Stimulated activated CD4-positive, alpha-beta T cell treated with anti-CD3 and anti-CD28 coated beads, Interleukin-1b, Interleukin-23, amount 100 ng/mL, for 4 hours (primary cell): ENCODE measurements at regions not wholly inside any gene's neighbourhood (a gene's known extent, or its start where the extent isn't known, plus 50 kb on each side); places are given as distances from the start of the nearest gene placed in this dataset.

Experiments used
- DNase-seq, 2 donors: peaks; one replicate each; pipeline ENCODE4 v3.0.0-alpha.2; 2020; ENCODE audit warnings: low read depth in 2 of 2

DNA sequence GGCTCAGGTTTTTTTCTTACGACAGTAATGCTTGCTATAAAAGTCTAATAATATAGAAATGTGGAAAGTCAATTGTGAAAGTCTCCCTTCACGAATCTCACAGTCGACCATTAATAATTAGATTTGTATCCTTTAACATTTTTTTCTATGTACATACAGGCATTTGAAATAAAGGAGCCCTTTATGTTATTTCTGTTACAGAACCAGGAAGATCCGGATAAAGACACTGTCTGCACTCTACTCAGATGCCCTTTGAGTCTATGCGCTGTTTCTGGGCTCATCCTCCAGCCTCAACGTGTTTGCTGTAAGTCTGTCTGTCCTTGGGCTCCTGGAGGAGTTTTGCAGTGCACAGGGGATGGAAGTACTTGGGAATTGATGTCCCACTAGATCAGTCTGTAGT lies 212.2 kb upstream of the ATP2B1 start:
- no peak for DNase-seq

DNA sequence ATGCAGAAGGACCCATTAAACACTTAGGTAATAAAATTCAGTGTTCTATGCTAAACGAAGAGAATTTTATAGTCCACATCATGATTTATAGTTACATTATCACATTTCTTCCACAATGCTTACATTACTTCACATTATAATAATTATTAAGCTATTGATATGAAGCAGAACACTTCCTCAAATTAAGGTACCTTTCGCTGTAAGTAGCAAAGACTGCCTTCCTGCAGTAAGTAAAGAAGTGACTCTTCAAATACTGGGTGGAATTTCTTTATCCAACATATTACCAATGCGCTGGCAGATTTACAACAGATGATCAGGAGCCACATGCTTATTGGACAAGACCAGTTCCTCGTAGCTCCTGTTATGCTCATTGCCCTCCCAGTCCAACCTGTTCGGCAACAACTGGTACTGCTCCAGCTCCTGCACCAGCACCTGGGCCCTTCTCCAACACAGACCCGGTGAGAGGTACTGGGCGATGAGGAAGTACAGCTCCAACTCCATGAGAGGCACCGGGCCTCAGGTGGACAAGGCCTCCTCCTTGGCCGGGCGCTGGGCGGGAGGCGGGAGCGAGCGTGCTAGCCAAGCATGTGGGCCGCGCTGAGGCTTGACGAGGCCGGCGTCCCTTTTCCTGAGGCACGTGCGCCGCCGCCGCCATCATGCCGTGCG lies 210.7 kb upstream of the ATP2B1 start:
- no peak for DNase-seq

GRCh38 chr12:89918172-89918846 lies 209.7 kb upstream of the ATP2B1 start:
- DNase-seq, result no peak

DNA sequence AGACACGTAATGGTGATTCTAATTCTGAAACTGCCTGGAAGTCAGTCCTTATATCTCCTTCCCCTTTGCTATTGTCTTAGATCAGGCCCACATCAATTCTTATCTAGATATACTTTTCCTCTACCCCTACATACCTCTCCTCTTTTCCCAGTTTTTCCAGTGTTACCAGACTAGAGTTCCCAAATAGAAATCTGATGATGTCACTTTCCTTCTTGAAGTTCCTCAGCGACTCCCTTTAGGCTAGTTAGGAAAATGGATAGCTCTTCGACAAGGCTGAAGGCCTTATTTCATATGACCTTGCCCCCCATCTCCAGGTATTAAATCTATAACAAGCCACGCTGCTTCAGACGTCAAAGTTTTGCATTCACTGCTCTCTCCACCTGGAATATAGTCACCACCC lies 201.1 kb upstream of the ATP2B1 start:
- no peak for DNase-seq

DNA sequence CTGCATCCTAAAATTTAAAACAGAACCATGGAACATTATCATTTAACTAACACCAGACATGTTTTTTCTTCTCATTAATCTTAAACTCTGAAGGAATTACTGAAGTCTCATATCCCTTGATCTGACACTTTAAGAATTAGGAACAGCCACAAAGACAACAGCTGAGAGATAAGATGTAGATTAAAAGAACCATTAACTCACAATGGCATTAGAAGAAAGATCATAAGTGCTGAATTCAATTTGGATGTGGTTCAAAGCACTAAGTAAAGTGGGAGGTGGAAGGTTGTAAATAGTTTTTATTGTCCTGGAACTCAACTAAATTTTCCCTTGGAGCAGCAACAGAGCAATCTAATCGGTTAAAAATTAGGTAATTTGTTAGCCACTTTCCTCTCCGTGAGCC lies 199.0 kb upstream of the ATP2B1 start:
- no peak for DNase-seq

DNA sequence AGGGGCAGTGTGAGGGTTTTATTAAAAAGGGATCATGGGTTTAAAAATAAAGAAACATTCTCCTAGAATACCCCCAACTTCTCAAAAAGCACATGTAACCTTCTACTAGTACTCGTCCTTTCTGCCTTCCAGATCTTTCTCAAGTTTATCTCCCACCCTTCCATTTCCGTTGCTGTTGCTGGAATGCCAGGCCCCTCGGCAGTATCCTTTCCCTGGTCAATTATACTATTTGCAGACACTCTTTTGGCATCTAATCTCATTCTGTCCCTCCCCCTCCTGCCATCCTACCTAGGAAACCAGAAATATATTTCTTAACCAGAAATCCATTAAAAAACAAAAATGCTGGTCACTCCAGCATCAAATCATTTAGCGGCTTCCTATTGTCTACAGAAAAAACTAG lies 198.2 kb upstream of the ATP2B1 start:
- no peak for DNase-seq

DNA sequence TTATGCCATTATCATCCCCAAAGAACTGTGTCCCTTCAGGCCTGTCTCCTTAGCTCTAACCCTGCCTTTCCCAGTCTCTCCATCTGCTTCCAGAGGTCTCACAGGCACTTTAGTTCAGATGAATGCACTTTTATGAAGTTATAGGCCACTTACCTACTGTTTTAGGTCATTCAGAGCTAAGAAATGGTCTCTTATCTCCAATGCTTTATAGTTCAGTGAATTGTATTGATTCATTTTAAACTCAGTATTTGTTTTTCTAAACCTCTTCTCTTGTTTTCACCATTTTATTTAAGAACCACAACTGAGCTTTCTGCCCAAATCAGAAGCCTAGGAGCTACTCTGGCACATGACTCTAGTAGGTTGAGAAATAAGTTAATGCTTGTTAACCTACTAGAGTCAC lies 197.5 kb upstream of the ATP2B1 start:
- DNase-seq, result no peak

GRCh38 chr12:89901906-89902642 lies 193.4 kb upstream of the ATP2B1 start:
- DNase-seq, result no peak

- DNase-seq, result no peak
Observed at GRCh38 chr12:89901319-89901718, 192.7 kb upstream of the ATP2B1 start.

DNA sequence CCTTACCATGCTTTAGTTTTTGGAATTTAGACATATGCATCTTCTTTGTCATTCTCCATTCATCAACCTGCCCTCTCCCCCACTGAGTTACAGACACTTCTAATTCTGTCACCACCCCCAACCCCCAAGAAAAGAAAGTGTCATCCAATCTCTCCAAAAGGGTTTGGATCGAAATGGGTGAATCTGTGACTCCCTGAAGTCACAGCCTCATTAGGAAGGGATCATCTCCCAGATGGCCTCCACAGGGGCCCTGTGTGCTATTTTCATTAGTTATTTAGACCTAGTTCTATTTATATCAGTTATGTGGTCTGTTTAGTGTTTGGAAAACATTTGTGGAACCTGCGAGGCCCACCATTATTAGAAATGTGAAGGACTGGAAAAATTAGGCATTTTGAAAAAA lies 191.0 kb upstream of the ATP2B1 start:
- no peak for DNase-seq

DNA sequence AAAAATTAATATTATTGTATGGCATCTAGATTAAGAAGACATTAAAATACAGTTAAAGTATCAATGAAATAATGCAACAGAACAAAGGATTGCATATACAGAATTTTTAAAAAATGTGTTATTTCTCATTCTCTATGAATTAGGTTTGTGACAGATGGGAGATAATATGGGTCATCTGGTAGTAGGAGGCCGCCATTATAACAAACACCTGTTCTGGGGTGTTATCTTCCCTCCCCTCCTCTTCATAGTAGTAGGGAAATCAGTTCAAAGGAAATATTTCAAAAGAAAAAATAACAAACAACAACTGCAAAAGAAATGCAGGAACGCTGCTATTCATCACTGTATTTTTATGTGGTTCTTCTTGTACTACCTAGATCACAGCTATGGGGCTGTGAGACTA lies 187.0 kb upstream of the ATP2B1 start:
- no peak for DNase-seq

- no peak for DNase-seq
Observed at GRCh38 chr12:89895101-89895500, 186.5 kb upstream of the ATP2B1 start.

GRCh38 chr12:89893972-89894706 lies 185.5 kb upstream of the ATP2B1 start:
- no peak for DNase-seq

DNA sequence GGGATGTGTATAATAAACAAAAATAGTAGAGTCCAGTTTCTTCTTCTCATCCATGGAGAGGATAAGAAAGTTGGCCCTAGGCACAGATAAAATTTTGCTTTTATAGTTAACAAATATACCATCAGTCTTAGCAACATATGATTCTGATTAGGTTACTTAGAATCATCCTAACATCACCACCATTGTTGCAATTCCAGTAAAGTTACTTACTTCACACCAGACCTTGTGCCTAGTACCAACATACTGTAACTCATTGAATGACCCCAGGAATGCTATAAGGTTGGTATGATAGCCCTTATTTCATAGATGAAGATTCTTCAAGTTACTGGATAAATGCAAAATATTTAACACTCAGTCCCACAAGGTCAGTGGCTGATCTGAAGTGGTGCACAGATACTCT lies 183.8 kb upstream of the ATP2B1 start:
- DNase-seq, result no peak

- DNase-seq, result no peak
Observed at GRCh38 chr12:89891933-89892332, 183.3 kb upstream of the ATP2B1 start.

- no peak for DNase-seq
Observed at GRCh38 chr12:89890161-89890560, 181.5 kb upstream of the ATP2B1 start.

DNA sequence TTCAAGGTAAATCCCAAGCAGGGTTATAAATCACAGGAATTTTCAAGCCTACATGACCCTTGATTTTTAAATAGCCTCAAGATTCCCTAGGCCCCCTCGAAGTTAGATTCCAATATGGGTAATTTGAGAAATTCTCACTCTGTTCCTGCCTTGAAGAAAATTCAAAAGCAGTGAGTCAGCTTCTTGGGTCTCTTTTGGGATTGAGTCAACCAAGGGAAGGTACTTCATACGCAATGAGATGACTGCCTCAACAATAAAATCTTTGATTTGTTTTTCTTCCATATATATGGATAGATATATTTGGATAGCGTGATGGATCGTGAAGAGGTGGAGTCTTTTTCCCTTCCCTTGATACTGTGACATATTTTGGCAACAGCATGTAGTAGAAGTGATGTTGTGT lies 180.4 kb upstream of the ATP2B1 start:
- no peak for DNase-seq

- no peak for DNase-seq
Observed at GRCh38 chr12:89884952-89885351, 176.3 kb upstream of the ATP2B1 start.

- no peak for DNase-seq
Observed at GRCh38 chr12:89884416-89884898, 175.8 kb upstream of the ATP2B1 start.

- no peak for DNase-seq
Observed at GRCh38 chr12:89883630-89884389, 175.2 kb upstream of the ATP2B1 start.

DNA sequence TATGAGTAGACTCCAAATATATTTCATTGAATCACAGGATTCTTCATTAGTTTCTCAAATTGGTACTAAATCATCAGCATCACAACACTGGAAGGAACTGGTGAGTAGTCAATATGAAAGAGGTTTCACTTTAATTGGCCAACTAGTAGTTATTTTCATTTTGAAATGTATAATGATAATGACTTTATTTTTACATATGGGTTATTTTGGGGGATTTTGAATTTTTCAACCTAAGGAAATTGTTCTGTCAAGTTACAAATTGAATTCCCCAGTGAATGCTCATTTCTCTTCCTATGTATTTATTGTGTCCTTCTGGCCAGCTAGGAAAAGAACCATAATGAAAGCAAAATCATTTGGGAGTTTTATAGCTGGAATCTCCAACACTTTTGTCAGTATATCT lies 174.2 kb upstream of the ATP2B1 start:
- no peak for DNase-seq

DNA sequence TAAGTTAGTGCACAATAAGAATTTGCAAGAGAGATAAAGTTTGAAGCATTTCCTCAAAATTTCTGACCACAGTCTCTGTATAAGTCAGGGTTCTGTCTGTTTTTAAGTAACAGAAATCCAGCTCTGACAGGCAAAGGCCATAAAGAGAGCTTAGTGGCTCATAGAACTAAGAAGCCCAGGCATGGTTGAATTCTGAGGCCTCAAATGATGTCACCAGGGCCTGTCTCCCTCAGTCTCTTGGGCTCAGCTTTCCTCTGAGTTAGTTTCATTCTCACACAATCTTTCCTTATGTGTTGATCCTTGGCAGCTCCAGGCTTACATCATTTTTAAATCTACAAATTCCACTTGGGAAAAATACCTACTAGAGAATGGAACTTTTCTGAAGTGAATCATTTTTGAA lies 173.4 kb upstream of the ATP2B1 start:
- DNase-seq, result no peak
